ENCODE measurements at regions not wholly inside any gene's neighbourhood (a gene's known extent, or its start where the extent isn't known, plus 50 kb on each side); places are given as distances from the start of the nearest gene placed in this dataset.

GRCh38 chr2:220814441-220814840, 757.7 kb downstream of the EPHA4 start:
- Histone ChIP-seq H3K4me1 (ENCODE audit: insufficient read depth, low read length) (no peaks in the 10 kb centered on the region), H3K27ac (ENCODE audit: extremely low read length, insufficient read depth, low read length) (no peak overlapping the region), H4K20me1 (ENCODE audit: insufficient read depth, low read length) (no peaks in the 10 kb centered on the region), H3K36me3 (replicated peaks in 1 of 2; ENCODE audit: control insufficient read depth in 1 of 2, insufficient read depth in 2 of 2, low read length in 2 of 2) (no peaks in the 10 kb centered on the region), H2AFZ (ENCODE audit: low read length) (no peak overlapping the region), H3K27me3 (ENCODE audit: control insufficient read depth in 1 of 2, insufficient read depth in 2 of 2, low read length in 2 of 2) (no peaks in the 10 kb centered on the region), H3K9ac (ENCODE audit: insufficient read depth, low read depth, low read length) (no peak overlapping the region), H3K4me3 (replicated peaks in 1 of 3; ENCODE audit: insufficient read depth in 1 of 3, low read depth in 2 of 3, low read length in 3 of 3) (no peak overlapping the region), H3K9me3 (ENCODE audit: low read length) (peaks cover 54% of the 10 kb centered on the region), H3K79me2 (ENCODE audit: insufficient read depth, low read length) (no peaks in the 10 kb centered on the region), H3K4me2 (ENCODE audit: low read depth, low read length) (no peak overlapping the region)
- intact Hi-C loops (cut with micrococcal nuclease; ENCODE audit: unreplicated experiment) = no loop called here
- ChIA-PET CTCF (ENCODE audit: low intra/inter-chr PET ratio, low total read pairs) (no interaction called here), POLR2A (no interaction called here)
- TF ChIP-seq PCBP2 (optimal IDR thresholded peaks at IDR 0.05; ENCODE audit: low read depth, low read length, poor library complexity, severe bottlenecking) (no peak), MTA3 (CRISPR knock-in tag; IDR thresholded peaks at IDR 0.05) (no peak), GPN1 (CRISPR knock-in tag; IDR thresholded peaks at IDR 0.05; ENCODE audit: borderline replicate concordance) (no peak)
- in situ Hi-C loops (cut with HindIII; ENCODE audit: extremely low pct_ligation_motif_present, low pct_unique_long_range_greater_than_20kb) = no loop called here
- DNase-seq (ENCODE audit: low spot score) (no peak), FAIRE-seq (no peak), ATAC-seq (no peak)
- no TSS peak for BruUV-seq (replicated peaks)
- 4% methylated on average over 4 of the region's 4 CpGs for WGBS (ENCODE audit: low lambda C conversion rate)

- H2AFZ ChIP-seq (ENCODE audit: low read length) = no peak overlapping the region
- H3K27ac ChIP-seq (ENCODE audit: extremely low read length, insufficient read depth, low read length) = no peak overlapping the region
- TF ChIP-seq GABPA (IDR thresholded peaks at IDR 0.05; ENCODE audit: low read depth, low read length) (no peak), GABPA (CRISPR knock-in tag; IDR thresholded peaks at IDR 0.05; ENCODE audit: low read depth) (no peak), MNT (IDR thresholded peaks at IDR 0.05) (peak; percentile 96), NBN (conservative IDR thresholded peaks at IDR 0.05) (no peak)
- in situ Hi-C loops (cut with HindIII; ENCODE audit: extremely low pct_ligation_motif_present, low pct_unique_long_range_greater_than_20kb) (no loop called here), intact Hi-C loops (cut with micrococcal nuclease; ENCODE audit: unreplicated experiment) (no loop called here)
- H3K9ac ChIP-seq (ENCODE audit: insufficient read depth, low read depth, low read length) = no peak overlapping the region
- WGBS (ENCODE audit: low lambda C conversion rate) = 0% methylated on average over 2 of the region's 2 CpGs
- no TSS peak for BruUV-seq (replicated peaks)
- ChIA-PET POLR2A (no interaction called here), CTCF (ENCODE audit: low intra/inter-chr PET ratio, low total read pairs) (no interaction called here)
- peaks cover 57% of the 10 kb centered on the region for H3K9me3 ChIP-seq (ENCODE audit: low read length)
- H3K4me1 ChIP-seq (ENCODE audit: insufficient read depth, low read length) = no peaks in the 10 kb centered on the region
- H4K20me1 ChIP-seq (ENCODE audit: insufficient read depth, low read length) = no peaks in the 10 kb centered on the region
- no peaks in the 10 kb centered on the region for H3K36me3 ChIP-seq (replicated peaks in 1 of 2; ENCODE audit: control insufficient read depth in 1 of 2, insufficient read depth in 2 of 2, low read length in 2 of 2)
- DNase-seq (ENCODE audit: low spot score) (no peak), FAIRE-seq (no peak), ATAC-seq (no peak)
- no peaks in the 10 kb centered on the region for H3K27me3 ChIP-seq (ENCODE audit: control insufficient read depth in 1 of 2, insufficient read depth in 2 of 2, low read length in 2 of 2)
- H3K4me2 ChIP-seq (ENCODE audit: low read depth, low read length) = no peak overlapping the region
- H3K4me3 ChIP-seq (replicated peaks in 1 of 3; ENCODE audit: insufficient read depth in 1 of 3, low read depth in 2 of 3, low read length in 3 of 3) = no peak overlapping the region
- no peaks in the 10 kb centered on the region for H3K79me2 ChIP-seq (ENCODE audit: insufficient read depth, low read length)
Measured at GRCh38 chr2:220815698-220816097, 756.4 kb downstream of the EPHA4 start.
